Activated T-cell treated with anti-CD3 and anti-CD28 coated beads, Interleukin-2, amount 50 U/mL, for 24 hours (primary cell): ENCODE measurements at regions not wholly inside any gene's neighbourhood (a gene's known extent, or its start where the extent isn't known, plus 50 kb on each side); places are given as distances from the start of the nearest gene placed in this dataset.
"Not testable (repeated sequence)": the region's sequence is repeated elsewhere in the genome, so short reads cannot be mapped to it uniquely, and the experiment has no call there.

ENCODE experiments used
- DNase-seq: peaks from one replicate; pipeline ENCODE4 v3.0.0-alpha.2; 2020
- H3K27ac Mint-ChIP-seq: 2 replicates; pipeline ENCODE4 v1.8.0; 2020; ENCODE audit warnings: mild to moderate bottlenecking, mixed read lengths
- H3K27me3 Mint-ChIP-seq: 2 replicates; pipeline ENCODE4 v1.8.0; 2020; ENCODE audit warnings: mixed read lengths
- H3K36me3 Mint-ChIP-seq: 2 replicates; pipeline ENCODE4 v1.8.0; 2020; ENCODE audit warnings: low read depth, mixed read lengths
- H3K4me1 Mint-ChIP-seq: 2 replicates; pipeline ENCODE4 v1.8.0; 2020; ENCODE audit warnings: low read depth, mixed read lengths
- H3K4me3 Mint-ChIP-seq: 2 replicates; pipeline ENCODE4 v1.8.0; 2020; ENCODE audit warnings: mild to moderate bottlenecking, moderate library complexity, mixed read lengths
- H3K9me3 Mint-ChIP-seq: 2 replicates; pipeline ENCODE4 v1.8.0; 2020; ENCODE audit warnings: mixed read lengths

DNA sequence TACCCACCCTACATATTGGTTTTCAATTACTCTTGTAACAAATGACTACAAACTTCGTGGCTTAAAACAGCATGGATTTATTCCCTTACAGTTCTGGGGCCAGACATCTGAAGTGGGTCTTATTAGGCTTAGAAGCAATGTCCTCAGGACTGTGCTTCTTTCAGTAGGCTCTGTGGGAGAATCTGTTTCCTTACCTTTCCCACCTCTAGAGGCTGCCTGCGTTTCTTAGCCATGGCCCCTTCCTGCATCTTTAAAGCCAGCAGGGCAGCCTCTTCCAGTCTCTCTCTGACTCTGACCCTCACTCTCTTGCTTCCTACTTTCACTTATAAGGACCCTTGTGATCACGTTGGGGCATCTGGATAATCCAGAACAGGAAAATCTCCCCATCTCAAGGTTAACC is 252.5 kb upstream of the PGRMC2 start:
- H3K27ac Mint-ChIP-seq: no peak overlapping the region
- no peak for DNase-seq
- no peaks in the 10 kb centered on the region for H3K9me3 Mint-ChIP-seq
- H3K36me3 Mint-ChIP-seq: no peaks in the 10 kb centered on the region
- H3K27me3 Mint-ChIP-seq: peaks cover 3% of the 10 kb centered on the region
- H3K4me1 Mint-ChIP-seq: no peaks in the 10 kb centered on the region
- H3K4me3 Mint-ChIP-seq: no peak overlapping the region

DNA sequence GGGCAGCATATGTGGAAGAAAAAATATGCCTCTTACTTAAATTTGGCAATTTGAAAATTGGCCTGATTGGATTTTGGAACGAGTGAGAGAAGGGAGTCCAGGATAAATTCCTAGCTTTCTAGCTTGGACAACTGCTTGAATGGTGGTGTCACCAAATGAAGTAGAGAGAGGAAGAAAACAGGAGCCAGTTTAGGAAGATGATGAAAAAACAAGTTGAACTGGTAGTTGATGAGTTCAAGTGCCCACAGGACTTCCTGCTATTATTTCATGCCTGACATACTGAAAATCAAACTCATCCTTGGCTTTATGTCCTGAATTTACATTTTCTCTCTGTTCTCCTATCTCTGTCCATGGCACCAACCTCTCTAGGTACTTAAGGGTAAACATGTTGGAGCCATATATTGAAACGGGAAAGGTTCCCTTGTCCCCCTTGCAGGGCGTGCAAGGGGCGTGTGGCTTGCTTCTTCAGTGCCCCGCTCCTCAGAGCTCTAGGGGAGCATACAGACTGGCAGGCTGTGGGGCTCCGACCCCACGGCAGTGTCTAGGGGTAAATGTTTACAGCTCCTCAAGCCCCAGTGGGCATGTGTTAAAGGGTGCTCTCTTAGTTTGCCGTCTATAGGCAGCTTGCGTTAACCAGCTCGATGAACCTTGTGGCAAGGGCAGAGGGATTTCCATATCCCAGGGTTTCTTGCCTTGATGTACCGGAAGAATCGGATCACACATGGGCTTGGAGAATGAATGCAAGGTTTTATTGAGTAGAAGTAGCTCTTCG is 250.7 kb upstream of the PGRMC2 start:
- no peaks in the 10 kb centered on the region for H3K9me3 Mint-ChIP-seq

DNA sequence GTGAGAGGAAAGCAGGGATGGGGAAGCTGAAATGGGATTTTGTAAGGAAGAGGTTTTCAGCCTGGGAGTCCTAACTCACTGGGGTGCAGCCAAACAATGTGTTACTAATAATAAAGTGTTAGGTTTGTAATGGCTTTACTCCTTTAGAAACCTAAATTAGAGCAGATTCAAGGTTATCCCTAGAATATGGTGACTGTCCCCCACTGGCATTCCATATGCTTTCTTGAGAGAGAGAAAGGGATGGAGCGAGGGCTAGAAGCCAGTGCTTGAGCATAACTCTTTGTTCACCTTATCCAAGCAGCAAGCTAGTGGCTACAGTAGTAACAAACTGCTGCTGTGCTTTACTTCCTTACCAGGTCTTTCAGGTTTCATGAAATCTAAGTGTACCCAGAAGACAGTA is 249.1 kb upstream of the PGRMC2 start:
- H3K9me3 Mint-ChIP-seq: no peaks in the 10 kb centered on the region
- no peak for DNase-seq
- no peak overlapping the region for H3K4me3 Mint-ChIP-seq
- H3K27me3 Mint-ChIP-seq: peaks cover 10% of the 10 kb centered on the region
- H3K36me3 Mint-ChIP-seq: no peaks in the 10 kb centered on the region
- H3K4me1 Mint-ChIP-seq: no peaks in the 10 kb centered on the region
- no peak overlapping the region for H3K27ac Mint-ChIP-seq

More for the DNA sequence above, 250.7 kb upstream of the PGRMC2 start:
- H3K27ac Mint-ChIP-seq: no peak overlapping the region
- peaks cover 3% of the 10 kb centered on the region for H3K27me3 Mint-ChIP-seq
- DNase-seq: no peak
- no peak overlapping the region for H3K4me3 Mint-ChIP-seq
- no peaks in the 10 kb centered on the region for H3K36me3 Mint-ChIP-seq
- no peaks in the 10 kb centered on the region for H3K4me1 Mint-ChIP-seq

DNA sequence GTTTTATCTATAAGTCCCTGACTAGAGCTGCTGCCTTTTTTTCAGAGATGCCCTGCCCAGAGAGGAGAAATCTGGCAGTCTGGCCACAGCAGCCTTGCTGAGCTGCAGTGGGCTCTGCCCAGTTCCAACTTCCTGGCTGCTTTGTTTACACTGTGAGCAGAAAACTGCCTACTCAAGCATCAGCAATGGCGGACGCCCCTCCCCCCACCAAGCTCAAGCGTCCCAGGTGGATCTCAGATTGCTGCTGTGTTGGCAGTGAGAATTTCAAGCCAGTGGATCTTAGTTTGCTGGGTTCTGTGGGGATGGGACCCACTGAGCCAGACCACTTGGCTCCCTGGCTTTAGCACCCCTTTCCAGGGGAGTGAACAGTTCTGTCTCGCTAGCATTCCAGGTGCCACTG is 247.9 kb upstream of the PGRMC2 start:
- not testable (repeated sequence) for H3K36me3 Mint-ChIP-seq, H3K4me1 Mint-ChIP-seq, H3K27ac Mint-ChIP-seq, DNase-seq, H3K9me3 Mint-ChIP-seq, H3K27me3 Mint-ChIP-seq, H3K4me3 Mint-ChIP-seq

DNA sequence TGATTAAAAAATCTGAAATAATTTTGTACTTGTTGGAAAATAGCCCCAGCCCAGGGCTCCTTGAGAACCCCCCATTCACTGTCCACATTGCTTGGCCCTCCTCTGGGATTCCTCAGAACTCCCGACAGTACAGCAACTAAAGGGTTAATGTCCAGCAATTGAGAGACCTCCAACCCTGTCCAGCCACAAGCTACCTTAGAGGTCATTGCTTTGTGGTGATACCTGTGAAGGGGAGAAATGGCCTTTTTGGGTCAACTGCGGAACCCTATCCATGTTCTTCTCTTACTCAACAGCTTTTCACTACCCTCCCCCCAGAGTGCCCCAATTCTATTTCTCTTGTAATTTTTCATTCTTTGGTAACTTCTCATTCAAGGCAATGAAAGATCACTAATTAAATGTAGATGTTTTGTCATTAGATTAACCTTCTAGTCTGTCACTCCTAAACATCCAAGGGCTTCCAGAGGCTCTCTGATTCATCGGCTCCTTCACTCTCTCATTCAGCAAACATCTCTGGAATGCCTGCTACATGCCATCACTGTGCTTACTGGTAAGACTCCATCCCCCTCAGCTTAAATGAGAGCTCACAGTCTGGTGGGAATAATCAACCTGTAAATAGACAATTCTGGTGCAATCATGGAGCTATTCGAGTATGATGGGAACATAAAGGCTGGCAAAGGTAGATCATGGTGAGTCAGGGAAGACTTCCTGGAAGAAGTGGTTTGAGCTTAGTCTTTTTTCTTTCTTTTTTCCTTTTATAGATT is 241.4 kb upstream of the PGRMC2 start:
- no peaks in the 10 kb centered on the region for H3K36me3 Mint-ChIP-seq
- H3K27ac Mint-ChIP-seq: no peak overlapping the region
- no peaks in the 10 kb centered on the region for H3K9me3 Mint-ChIP-seq
- peaks cover 7% of the 10 kb centered on the region for H3K27me3 Mint-ChIP-seq
- H3K4me3 Mint-ChIP-seq: no peak overlapping the region
- peaks cover 8% of the 10 kb centered on the region for H3K4me1 Mint-ChIP-seq
- DNase-seq: no peak

DNA sequence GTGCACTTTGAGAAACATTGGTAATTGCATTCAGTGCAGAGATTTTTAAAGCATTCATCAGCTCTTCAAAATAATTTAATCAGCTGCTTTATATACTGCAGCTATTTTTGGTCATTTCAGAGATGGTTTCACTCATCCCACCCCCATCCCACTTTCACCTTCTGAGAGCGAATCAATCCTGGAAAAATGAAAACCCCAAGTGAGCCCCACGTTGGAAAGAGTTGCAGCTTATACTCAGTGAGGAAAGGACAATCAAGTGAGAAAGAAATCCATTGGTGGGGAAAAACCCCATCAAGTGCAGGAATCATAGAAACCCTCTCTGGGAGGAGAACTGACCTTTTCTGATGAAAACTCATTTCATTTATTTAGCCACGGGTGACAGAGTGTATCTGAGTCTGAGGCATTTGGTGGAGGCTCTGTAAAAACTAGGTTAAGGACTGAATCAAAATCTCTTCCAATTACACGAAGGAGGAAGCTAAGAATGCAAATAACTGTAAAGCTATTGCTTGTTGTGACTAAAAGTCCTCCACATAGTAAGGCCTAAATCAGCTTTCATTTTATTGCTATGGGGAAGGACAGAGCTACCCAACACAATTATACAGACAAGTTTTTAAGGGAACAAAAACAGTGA is 240.4 kb upstream of the PGRMC2 start:
- DNase-seq: no peak
- Mint-ChIP-seq H3K4me1 (peaks cover 8% of the 10 kb centered on the region), H3K36me3 (no peaks in the 10 kb centered on the region), H3K27me3 (peaks cover 6% of the 10 kb centered on the region), H3K9me3 (no peaks in the 10 kb centered on the region), H3K27ac (no peak overlapping the region), H3K4me3 (no peak overlapping the region)

DNA sequence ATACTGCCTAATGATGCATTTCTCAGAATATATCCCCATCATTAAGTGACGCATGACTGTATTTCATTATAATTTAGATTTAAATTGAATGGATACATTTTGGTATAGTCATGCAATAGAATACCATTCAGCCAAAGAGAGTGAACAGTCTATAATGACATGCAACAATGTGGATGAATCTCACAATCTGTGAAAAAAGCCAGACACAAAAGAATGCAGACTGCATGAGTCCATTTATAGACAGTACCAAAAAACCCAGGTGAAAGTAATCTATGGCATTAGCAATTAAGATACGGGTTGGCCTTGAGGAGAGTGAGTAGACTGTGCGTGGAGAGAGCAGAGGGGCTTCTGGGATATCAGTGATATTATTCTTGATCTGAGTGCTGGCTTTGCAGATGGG is 239.7 kb upstream of the PGRMC2 start:
- H3K4me3 Mint-ChIP-seq: no peak overlapping the region
- H3K27me3 Mint-ChIP-seq: peaks cover 7% of the 10 kb centered on the region
- no peak for DNase-seq

DNA sequence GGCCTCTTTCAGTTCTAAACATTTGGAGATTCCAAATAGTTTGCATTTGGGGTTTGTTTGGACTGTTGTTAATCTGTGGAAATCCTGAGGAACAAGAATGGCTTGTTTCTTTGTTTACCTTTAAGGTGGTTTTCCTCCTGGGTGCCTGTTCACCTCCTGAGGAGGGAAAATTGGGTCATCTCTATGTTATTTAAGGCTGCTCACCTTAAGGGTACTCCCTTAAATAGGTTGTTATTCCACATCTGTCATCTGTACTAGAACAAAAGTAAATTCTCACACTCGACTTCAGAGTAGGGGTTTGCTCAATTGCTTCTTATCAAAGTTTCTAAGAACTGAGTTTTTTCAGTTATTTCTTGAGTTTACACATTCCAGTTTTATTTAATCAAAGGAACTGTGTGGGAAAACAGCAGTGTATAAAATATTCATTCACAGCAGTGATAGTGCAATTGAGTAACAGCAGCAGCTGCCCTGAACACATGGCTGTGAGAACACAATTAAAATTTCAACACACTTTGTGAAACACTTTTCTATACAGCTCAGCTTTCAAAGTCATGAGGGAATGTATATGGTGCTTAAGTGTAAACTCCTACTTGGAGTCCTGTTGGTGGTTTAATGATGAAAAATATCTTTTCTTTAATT is 238.5 kb upstream of the PGRMC2 start:
- Mint-ChIP-seq H3K4me3 (no peak overlapping the region), H3K4me1 (peaks cover 8% of the 10 kb centered on the region), H3K27me3 (peaks cover 8% of the 10 kb centered on the region), H3K9me3 (no peaks in the 10 kb centered on the region), H3K27ac (no peak overlapping the region), H3K36me3 (no peaks in the 10 kb centered on the region)
- no peak for DNase-seq

More for the DNA sequence above, 239.7 kb upstream of the PGRMC2 start:
- Mint-ChIP-seq H3K36me3 (no peaks in the 10 kb centered on the region), H3K27ac (no peak overlapping the region), H3K9me3 (no peaks in the 10 kb centered on the region), H3K4me1 (peaks cover 8% of the 10 kb centered on the region)

DNA sequence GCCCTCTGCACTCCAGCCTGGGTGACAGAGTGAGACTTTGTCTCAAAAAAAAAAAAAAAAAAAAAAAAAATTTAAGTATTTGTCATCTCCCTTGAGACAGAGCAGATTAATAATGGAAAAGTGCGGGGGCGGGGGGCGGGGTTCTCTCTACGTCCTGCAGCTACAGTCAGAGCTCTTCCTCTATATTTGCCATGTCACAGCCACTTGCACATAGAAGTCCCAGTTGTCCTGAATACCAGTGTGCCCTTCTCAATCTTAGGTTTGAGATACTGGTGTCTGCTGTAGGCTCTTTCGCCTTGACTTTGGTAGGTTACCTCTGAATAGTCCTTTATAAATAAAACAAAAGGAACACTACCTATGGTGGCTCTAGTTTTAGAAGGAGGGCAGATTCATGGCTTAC is 237.8 kb upstream of the PGRMC2 start:
- no peak overlapping the region for H3K4me3 Mint-ChIP-seq
- H3K27ac Mint-ChIP-seq: no peak overlapping the region
- H3K9me3 Mint-ChIP-seq: no peaks in the 10 kb centered on the region
- peaks cover 8% of the 10 kb centered on the region for H3K27me3 Mint-ChIP-seq
- H3K36me3 Mint-ChIP-seq: no peaks in the 10 kb centered on the region
- no peak for DNase-seq
- H3K4me1 Mint-ChIP-seq: peaks cover 8% of the 10 kb centered on the region

DNA sequence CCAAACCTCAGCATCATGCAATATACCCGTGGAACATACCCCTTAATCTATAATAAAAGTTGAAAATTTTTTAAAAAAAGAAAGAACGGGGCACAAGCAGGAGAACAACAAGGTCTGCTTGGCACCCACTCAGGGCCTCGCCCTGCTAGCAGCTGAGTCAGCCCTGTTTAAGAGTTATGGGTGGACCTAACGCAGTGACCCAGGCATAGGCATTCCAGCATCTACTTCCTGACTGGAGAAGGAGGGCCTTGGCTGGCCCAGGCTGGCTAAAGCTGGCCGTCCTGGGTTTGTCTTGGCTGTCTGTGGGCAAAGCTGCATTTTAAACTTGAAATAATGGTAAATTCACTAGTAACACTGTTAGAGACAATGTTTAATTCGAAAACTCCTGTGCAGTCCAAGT is 236.7 kb upstream of the PGRMC2 start:
- H3K4me3 Mint-ChIP-seq: no peak overlapping the region
- DNase-seq: no peak
- H3K27me3 Mint-ChIP-seq: peaks cover 8% of the 10 kb centered on the region
- peaks cover 8% of the 10 kb centered on the region for H3K4me1 Mint-ChIP-seq
- H3K27ac Mint-ChIP-seq: no peak overlapping the region
- H3K36me3 Mint-ChIP-seq: no peaks in the 10 kb centered on the region
- H3K9me3 Mint-ChIP-seq: no peaks in the 10 kb centered on the region

DNA sequence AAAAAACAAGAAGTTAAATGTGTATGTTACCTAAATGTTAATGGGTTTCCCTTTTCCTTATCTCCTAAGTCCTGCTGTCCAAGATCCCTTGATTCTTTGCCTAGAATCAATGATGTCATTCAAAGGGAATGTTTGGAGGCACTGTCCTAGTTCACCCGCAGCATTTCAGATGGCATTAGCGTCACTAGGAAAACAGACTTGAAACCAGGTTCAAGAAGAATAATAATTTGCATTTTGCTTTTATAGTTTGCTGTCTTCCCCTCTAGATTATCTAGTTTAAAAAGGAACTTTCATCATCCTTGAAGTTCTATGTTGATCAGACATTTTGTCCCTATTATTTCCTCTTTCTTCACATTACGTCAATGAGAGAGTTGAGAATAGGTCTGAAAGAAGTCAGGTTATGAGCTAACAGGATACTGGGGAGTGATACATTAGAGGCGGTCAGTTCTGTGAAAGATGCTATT is 234.1 kb upstream of the PGRMC2 start:
- no peak overlapping the region for H3K4me3 Mint-ChIP-seq
- H3K27me3 Mint-ChIP-seq: peaks cover 8% of the 10 kb centered on the region
- H3K27ac Mint-ChIP-seq: no peak overlapping the region

DNA sequence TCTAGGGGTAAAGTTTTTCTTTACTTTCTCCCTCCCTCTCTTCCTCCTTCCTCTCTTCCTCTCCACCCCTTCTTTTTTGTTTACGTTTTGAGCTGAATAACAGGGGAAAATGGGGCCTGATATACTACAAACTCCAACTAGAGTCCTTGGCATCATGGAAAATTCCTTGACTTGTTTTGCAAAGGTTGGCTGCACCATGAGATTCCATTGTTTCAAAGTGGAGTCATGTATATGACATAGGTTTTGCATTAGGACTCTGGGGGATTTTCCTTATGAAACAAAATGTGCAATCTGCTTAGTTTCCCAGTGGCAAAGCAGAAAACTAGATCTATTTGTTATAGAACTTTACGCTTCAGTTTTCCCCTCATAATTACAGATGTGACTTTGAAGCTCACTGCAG is 233.5 kb upstream of the PGRMC2 start:
- Mint-ChIP-seq H3K27me3 (peaks cover 8% of the 10 kb centered on the region), H3K27ac (no peak overlapping the region), H3K4me1 (peaks cover 17% of the 10 kb centered on the region), H3K36me3 (no peaks in the 10 kb centered on the region), H3K4me3 (no peak overlapping the region), H3K9me3 (no peaks in the 10 kb centered on the region)
- no peak for DNase-seq

More for the DNA sequence above, 234.1 kb upstream of the PGRMC2 start:
- Mint-ChIP-seq H3K9me3 (no peaks in the 10 kb centered on the region), H3K36me3 (no peaks in the 10 kb centered on the region), H3K4me1 (peaks cover 17% of the 10 kb centered on the region)
- DNase-seq: no peak

DNA sequence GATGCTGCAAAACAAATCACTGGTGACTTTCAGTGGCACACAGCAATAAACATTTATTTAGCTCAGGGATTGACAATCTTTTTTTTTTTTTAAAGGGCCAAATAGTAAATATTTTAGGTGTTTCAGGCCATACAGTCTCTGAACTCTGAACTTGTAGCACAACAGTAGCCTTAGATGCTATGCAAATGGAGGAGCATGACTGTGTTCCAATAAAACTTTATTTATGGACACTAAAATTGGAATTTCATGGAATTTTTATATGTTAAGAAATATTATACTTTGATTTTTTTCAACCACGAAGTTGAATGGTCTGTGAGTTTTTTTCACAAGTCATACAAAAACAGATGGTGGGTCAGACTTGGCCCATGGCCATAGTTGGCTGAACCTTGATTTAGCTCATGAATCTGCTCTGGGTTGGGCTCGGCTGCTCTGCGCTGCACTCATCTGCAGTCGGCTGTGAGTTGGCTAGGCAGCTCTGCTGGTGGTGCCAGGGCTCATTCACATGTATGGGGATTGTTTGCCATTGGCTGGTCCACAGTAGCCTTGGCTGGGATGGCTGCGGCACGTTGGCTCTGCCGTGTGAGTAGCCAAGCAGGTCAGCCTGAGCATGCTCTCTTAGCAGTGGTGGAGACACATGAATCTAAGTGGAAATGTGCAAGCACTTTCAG is 231.7 kb upstream of the PGRMC2 start:
- H3K9me3 Mint-ChIP-seq: no peaks in the 10 kb centered on the region
- no peak for DNase-seq
- H3K4me1 Mint-ChIP-seq: peaks cover 11% of the 10 kb centered on the region
- no peak overlapping the region for H3K27ac Mint-ChIP-seq
- H3K4me3 Mint-ChIP-seq: no peak overlapping the region
- peaks cover 8% of the 10 kb centered on the region for H3K27me3 Mint-ChIP-seq
- no peaks in the 10 kb centered on the region for H3K36me3 Mint-ChIP-seq
